ENCODE measurements at regions not wholly inside any gene's neighbourhood (a gene's known extent, or its start where the extent isn't known, plus 50 kb on each side); places are given as distances from the start of the nearest gene placed in this dataset.

DNA sequence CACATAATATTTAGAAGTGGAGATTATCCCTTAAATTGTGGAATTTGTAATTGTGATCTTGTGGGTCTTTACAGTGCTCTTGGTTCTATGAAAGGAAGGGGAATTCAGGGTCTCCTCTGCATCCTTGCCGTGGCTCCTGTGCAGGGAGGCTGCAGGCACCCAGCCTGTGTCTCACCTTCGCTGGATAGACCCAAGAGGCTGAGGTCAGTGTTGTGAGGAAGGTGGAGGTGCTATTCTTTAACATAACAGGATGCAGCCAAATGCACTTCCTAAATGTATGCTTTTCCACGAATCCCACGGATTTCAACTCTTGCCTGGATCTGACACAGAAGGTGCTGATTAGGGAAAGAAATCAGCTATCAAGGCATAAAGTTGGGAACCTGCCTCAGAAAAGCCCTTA, 69.5 kb downstream of the TMEM18 start:
- Histone ChIP-seq H3K27me3 (ENCODE audit: insufficient read depth, low read length, poor library complexity) (no peaks in the 10 kb centered on the region), H3K36me3 (ENCODE audit: control insufficient read depth, insufficient read depth, low read length) (no peaks in the 10 kb centered on the region), H2BK15ac (replicated peaks; ENCODE audit: low read depth) (no peak overlapping the region), H3K23ac (ENCODE audit: low read length) (no peak overlapping the region), H4K8ac (ENCODE audit: low read depth, low read length) (no peak overlapping the region), H3K9ac (ENCODE audit: low read length) (no peak overlapping the region), H2BK120ac (ENCODE audit: low read depth, low read length) (no peak overlapping the region), H3K4me1 (ENCODE audit: control insufficient read depth, low read depth, low read length) (no peaks in the 10 kb centered on the region), H3K4ac (ENCODE audit: low read depth, low read length) (no peak overlapping the region), H4K5ac (ENCODE audit: low read length) (no peak overlapping the region), H3K27ac (ENCODE audit: low read depth, low read length) (no peak overlapping the region), H3K4me2 (ENCODE audit: low read length) (no peak overlapping the region), H2BK5ac (ENCODE audit: low read length) (no peak overlapping the region), H2AK5ac (ENCODE audit: low read length) (no peak overlapping the region), H3K79me2 (ENCODE audit: control insufficient read depth, insufficient read depth, low read length) (no peaks in the 10 kb centered on the region), H3K18ac (ENCODE audit: low read length) (no peak overlapping the region), H3K79me1 (ENCODE audit: low read length) (no peaks in the 10 kb centered on the region), H3K56ac (ENCODE audit: low read length) (no peak overlapping the region), H3K4me3 (ENCODE audit: low read length) (no peak overlapping the region)
- no CpG with 5 or more reads among the region's 4 CpGs for WGBS (ENCODE audit: extremely low coverage, insufficient coverage, low lambda C conversion rate)
- no peak for DNase-seq

DNA sequence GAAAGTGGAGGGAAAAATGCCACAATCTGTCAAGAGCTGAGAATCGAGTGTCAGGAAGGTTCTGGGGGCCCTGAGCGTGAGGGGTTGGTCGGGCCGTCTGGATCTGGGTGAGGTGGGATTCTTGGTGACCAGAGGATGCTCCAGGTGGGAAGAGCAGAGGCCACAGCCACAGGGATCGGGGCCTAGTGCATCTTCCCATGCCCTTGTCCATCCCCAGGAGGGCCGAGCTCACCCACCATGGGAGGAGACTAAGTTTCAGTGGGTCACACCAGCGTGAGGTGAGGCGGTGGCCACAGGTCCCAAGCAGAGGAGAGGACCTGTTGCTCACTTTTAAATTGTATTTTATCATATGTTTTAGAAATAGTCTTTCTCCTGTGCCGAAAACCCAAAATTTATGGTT, 70.0 kb downstream of the TMEM18 start:
- no peak for DNase-seq
- no peaks in the 10 kb centered on the region for H3K27me3 ChIP-seq (ENCODE audit: insufficient read depth, low read length, poor library complexity)
- H4K8ac ChIP-seq (ENCODE audit: low read depth, low read length) = no peak overlapping the region
- H2BK5ac ChIP-seq (ENCODE audit: low read length) = no peak overlapping the region
- no CpG with 5 or more reads among the region's 9 CpGs for WGBS (ENCODE audit: extremely low coverage, insufficient coverage, low lambda C conversion rate)
- no peaks in the 10 kb centered on the region for H3K36me3 ChIP-seq (ENCODE audit: control insufficient read depth, insufficient read depth, low read length)
- H3K56ac ChIP-seq (ENCODE audit: low read length) = no peak overlapping the region
- no peak overlapping the region for H4K5ac ChIP-seq (ENCODE audit: low read length)
- H3K27ac ChIP-seq (ENCODE audit: low read depth, low read length) = no peak overlapping the region
- no peak overlapping the region for H2BK120ac ChIP-seq (ENCODE audit: low read depth, low read length)
- H3K4ac ChIP-seq (ENCODE audit: low read depth, low read length) = no peak overlapping the region
- no peaks in the 10 kb centered on the region for H3K79me2 ChIP-seq (ENCODE audit: control insufficient read depth, insufficient read depth, low read length)
- no peaks in the 10 kb centered on the region for H3K4me1 ChIP-seq (ENCODE audit: control insufficient read depth, low read depth, low read length)
- no peak overlapping the region for H3K18ac ChIP-seq (ENCODE audit: low read length)
- H3K4me3 ChIP-seq (ENCODE audit: low read length) = no peak overlapping the region
- H2AK5ac ChIP-seq (ENCODE audit: low read length) = no peak overlapping the region
- no peak overlapping the region for H3K9ac ChIP-seq (ENCODE audit: low read length)
- H3K4me2 ChIP-seq (ENCODE audit: low read length) = no peak overlapping the region
- H2BK15ac ChIP-seq (replicated peaks; ENCODE audit: low read depth) = no peak overlapping the region
- no peaks in the 10 kb centered on the region for H3K79me1 ChIP-seq (ENCODE audit: low read length)
- H3K23ac ChIP-seq (ENCODE audit: low read length) = no peak overlapping the region

DNA sequence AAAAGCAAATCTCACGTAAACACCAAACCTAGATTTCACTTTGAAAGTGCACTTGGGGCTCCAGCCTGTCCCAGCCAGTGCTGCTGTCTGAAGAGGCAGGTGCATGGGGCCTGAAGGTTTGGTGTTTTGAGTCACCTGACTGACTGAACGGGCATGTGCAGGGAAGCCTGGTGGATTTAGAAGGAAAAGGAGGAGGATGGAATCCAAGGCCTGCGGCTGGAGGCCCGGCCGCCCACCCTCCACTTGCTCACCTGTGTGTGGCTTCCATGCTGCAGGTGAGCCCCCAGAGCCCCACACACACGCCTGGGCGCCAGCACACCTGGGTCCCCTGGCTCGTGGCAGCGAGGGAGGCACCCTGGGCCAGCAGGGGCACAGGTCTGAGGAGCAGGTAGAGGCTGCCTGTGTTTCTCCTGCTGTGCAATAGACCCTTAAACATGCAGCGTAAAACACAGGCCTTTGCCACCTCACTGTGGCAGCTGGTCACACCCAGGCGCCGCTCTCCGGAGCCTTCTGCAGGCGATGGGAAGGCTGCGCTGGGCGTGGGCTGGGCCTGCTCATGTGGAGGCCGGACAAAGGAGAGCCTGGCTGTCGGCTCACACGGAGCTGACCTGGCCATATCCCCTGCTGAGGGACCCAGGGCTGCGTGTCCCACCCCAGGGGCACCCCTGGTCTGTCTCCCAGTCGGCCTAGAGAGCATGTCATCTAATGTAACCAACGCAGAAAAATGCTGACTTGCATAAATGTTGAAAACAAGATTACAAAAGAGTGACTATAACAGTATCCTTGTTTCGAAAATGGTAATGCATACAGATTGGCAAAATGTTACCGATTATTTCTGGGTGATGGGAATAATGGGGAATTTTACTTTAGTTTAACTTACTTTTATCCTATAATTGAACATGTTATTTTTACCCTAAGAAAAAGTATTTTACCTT, 71.3 kb downstream of the TMEM18 start:
- Histone ChIP-seq H2BK15ac (replicated peaks; ENCODE audit: low read depth) (no peak overlapping the region), H3K23ac (ENCODE audit: low read length) (no peak overlapping the region), H3K4ac (ENCODE audit: low read depth, low read length) (no peak overlapping the region), H4K5ac (ENCODE audit: low read length) (no peak overlapping the region), H3K36me3 (ENCODE audit: control insufficient read depth, insufficient read depth, low read length) (no peaks in the 10 kb centered on the region), H3K9ac (ENCODE audit: low read length) (no peak overlapping the region), H4K8ac (ENCODE audit: low read depth, low read length) (no peak overlapping the region), H2BK5ac (ENCODE audit: low read length) (no peak overlapping the region), H2BK120ac (ENCODE audit: low read depth, low read length) (no peak overlapping the region), H3K79me2 (ENCODE audit: control insufficient read depth, insufficient read depth, low read length) (no peaks in the 10 kb centered on the region), H3K27me3 (ENCODE audit: insufficient read depth, low read length, poor library complexity) (no peaks in the 10 kb centered on the region), H3K4me3 (ENCODE audit: low read length) (no peak overlapping the region), H3K56ac (ENCODE audit: low read length) (no peak overlapping the region), H2AK5ac (ENCODE audit: low read length) (no peak overlapping the region), H3K4me2 (ENCODE audit: low read length) (no peak overlapping the region), H3K18ac (ENCODE audit: low read length) (no peak overlapping the region), H3K79me1 (ENCODE audit: low read length) (no peaks in the 10 kb centered on the region), H3K27ac (ENCODE audit: low read depth, low read length) (no peak overlapping the region), H3K4me1 (ENCODE audit: control insufficient read depth, low read depth, low read length) (no peaks in the 10 kb centered on the region)
- WGBS (ENCODE audit: extremely low coverage, insufficient coverage, low lambda C conversion rate) = 100% methylated on average over 1 of the region's 24 CpGs
- DNase-seq = peak; percentile 9

DNA sequence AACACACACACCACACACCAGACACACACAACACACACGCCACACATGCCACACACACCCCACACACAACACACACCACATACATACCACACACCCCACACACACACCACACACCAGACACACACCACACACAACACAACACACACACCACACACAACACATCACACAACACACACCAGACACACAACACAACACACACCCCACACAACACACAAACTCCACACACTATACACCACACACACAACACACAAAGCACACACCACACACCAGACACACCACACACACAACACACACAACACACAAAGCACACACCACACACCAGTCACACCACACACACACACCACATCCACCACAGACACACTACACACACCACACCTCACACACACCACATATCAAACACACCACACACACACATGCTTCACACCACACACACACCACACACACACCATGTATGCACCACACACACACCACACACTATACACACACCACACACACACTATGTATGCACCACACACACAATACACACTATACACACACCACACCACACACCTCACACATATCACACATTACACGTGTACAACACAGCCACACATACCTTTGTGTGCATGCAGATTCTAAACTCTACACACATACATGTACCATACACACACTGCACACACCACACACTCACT, 72.2 kb downstream of the TMEM18 start:
- Histone ChIP-seq H2BK15ac (replicated peaks; ENCODE audit: low read depth) (no peak overlapping the region), H2BK120ac (ENCODE audit: low read depth, low read length) (no peak overlapping the region), H3K4ac (ENCODE audit: low read depth, low read length) (no peak overlapping the region), H3K56ac (ENCODE audit: low read length) (no peak overlapping the region), H3K27me3 (ENCODE audit: insufficient read depth, low read length, poor library complexity) (no peaks in the 10 kb centered on the region), H3K23ac (ENCODE audit: low read length) (peak overlapping the region; percentile 66), H3K9ac (ENCODE audit: low read length) (no peak overlapping the region), H4K8ac (ENCODE audit: low read depth, low read length) (no peak overlapping the region), H3K79me2 (ENCODE audit: control insufficient read depth, insufficient read depth, low read length) (no peaks in the 10 kb centered on the region), H3K4me2 (ENCODE audit: low read length) (no peak overlapping the region), H3K4me3 (ENCODE audit: low read length) (no peak overlapping the region), H3K4me1 (ENCODE audit: control insufficient read depth, low read depth, low read length) (no peaks in the 10 kb centered on the region), H3K79me1 (ENCODE audit: low read length) (no peaks in the 10 kb centered on the region), H3K36me3 (ENCODE audit: control insufficient read depth, insufficient read depth, low read length) (no peaks in the 10 kb centered on the region), H3K27ac (ENCODE audit: low read depth, low read length) (no peak overlapping the region), H2BK5ac (ENCODE audit: low read length) (no peak overlapping the region), H4K5ac (ENCODE audit: low read length) (no peak overlapping the region), H2AK5ac (ENCODE audit: low read length) (no peak overlapping the region), H3K18ac (ENCODE audit: low read length) (no peak overlapping the region)
- DNase-seq = peak; percentile 9
- no CpG with 5 or more reads among the region's 2 CpGs for WGBS (ENCODE audit: extremely low coverage, insufficient coverage, low lambda C conversion rate)

DNA sequence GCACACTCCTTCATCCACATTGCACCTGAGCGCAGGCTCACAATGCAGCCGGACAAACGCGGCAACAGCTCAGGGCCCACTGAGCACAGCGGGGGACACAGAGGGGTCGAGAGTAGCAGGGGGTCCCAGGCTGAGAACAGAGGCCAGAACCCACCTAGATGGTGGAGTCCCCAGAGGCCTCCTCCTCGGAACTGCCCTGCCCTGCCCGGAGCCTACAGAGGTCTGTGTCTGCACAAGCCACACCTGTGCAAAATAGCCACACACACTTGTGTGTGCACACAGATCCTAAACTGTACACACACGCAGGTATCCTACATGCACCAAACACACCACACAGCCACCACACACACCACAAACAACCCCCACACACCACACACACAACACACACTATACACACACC, 72.8 kb downstream of the TMEM18 start:
- Histone ChIP-seq H3K79me2 (ENCODE audit: control insufficient read depth, insufficient read depth, low read length) (no peaks in the 10 kb centered on the region), H3K79me1 (ENCODE audit: low read length) (no peaks in the 10 kb centered on the region), H3K23ac (ENCODE audit: low read length) (no peak overlapping the region), H2BK120ac (ENCODE audit: low read depth, low read length) (no peak overlapping the region), H3K18ac (ENCODE audit: low read length) (no peak overlapping the region), H3K36me3 (ENCODE audit: control insufficient read depth, insufficient read depth, low read length) (no peaks in the 10 kb centered on the region), H4K8ac (ENCODE audit: low read depth, low read length) (no peak overlapping the region), H4K5ac (ENCODE audit: low read length) (no peak overlapping the region), H2BK15ac (replicated peaks; ENCODE audit: low read depth) (no peak overlapping the region), H3K27ac (ENCODE audit: low read depth, low read length) (no peak overlapping the region), H2BK5ac (ENCODE audit: low read length) (no peak overlapping the region), H3K56ac (ENCODE audit: low read length) (no peak overlapping the region), H3K4ac (ENCODE audit: low read depth, low read length) (no peak overlapping the region), H3K4me1 (ENCODE audit: control insufficient read depth, low read depth, low read length) (no peaks in the 10 kb centered on the region), H3K4me3 (ENCODE audit: low read length) (no peak overlapping the region), H3K4me2 (ENCODE audit: low read length) (no peak overlapping the region), H2AK5ac (ENCODE audit: low read length) (no peak overlapping the region), H3K27me3 (ENCODE audit: insufficient read depth, low read length, poor library complexity) (no peaks in the 10 kb centered on the region), H3K9ac (ENCODE audit: low read length) (no peak overlapping the region)
- WGBS (ENCODE audit: extremely low coverage, insufficient coverage, low lambda C conversion rate) = no CpG with 5 or more reads among the region's 9 CpGs
- DNase-seq = peak; percentile 18

Measured in mesendoderm (in vitro differentiated cells).